ENCODE measurements at regions not wholly inside any gene's neighbourhood (a gene's known extent, or its start where the extent isn't known, plus 50 kb on each side); places are given as distances from the start of the nearest gene placed in this dataset.

- in situ Hi-C loops (cut with HindIII; ENCODE audit: low pct_unique_long_range_greater_than_20kb, low sequenced_read_pairs) (no loop called here), intact Hi-C loops (cut with micrococcal nuclease; ENCODE audit: unreplicated experiment) (no loop called here)
- no peak for DNase-seq (ENCODE audit: low read depth, low spot score)
- Histone ChIP-seq H3K4me1 (ENCODE audit: control insufficient read depth, insufficient read depth, low read length) (no peaks in the 10 kb centered on the region), H3K27ac (ENCODE audit: low read length) (no peak overlapping the region), H3K27me3 (ENCODE audit: control insufficient read depth, insufficient read depth, low read length) (no peaks in the 10 kb centered on the region), H3K9me3 (ENCODE audit: control insufficient read depth, insufficient read depth, low read depth, low read length) (no peaks in the 10 kb centered on the region), H3K36me3 (ENCODE audit: control insufficient read depth, insufficient read depth, low read length) (no peaks in the 10 kb centered on the region), H3K4me3 (ENCODE audit: low read depth in 2 of 2, low read length in 2 of 2) (no peak overlapping the region)
- ChIA-PET CTCF (no interaction called here), POLR2A (no interaction called here)
- no peak for ATAC-seq
- BruUV-seq (replicated peaks): no TSS peak
- TF ChIP-seq, protein P1, sequence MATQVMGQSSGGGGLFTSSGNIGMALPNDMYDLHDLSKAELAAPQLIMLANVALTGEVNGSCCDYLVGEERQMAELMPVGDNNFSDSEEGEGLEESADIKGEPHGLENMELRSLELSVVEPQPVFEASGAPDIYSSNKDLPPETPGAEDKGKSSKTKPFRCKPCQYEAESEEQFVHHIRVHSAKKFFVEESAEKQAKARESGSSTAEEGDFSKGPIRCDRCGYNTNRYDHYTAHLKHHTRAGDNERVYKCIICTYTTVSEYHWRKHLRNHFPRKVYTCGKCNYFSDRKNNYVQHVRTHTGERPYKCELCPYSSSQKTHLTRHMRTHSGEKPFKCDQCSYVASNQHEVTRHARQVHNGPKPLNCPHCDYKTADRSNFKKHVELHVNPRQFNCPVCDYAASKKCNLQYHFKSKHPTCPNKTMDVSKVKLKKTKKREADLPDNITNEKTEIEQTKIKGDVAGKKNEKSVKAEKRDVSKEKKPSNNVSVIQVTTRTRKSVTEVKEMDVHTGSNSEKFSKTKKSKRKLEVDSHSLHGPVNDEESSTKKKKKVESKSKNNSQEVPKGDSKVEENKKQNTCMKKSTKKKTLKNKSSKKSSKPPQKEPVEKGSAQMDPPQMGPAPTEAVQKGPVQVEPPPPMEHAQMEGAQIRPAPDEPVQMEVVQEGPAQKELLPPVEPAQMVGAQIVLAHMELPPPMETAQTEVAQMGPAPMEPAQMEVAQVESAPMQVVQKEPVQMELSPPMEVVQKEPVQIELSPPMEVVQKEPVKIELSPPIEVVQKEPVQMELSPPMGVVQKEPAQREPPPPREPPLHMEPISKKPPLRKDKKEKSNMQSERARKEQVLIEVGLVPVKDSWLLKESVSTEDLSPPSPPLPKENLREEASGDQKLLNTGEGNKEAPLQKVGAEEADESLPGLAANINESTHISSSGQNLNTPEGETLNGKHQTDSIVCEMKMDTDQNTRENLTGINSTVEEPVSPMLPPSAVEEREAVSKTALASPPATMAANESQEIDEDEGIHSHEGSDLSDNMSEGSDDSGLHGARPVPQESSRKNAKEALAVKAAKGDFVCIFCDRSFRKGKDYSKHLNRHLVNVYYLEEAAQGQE (IDR thresholded peaks at IDR 0.05; ENCODE audit: insufficient read depth in 1 of 2, low read depth in 2 of 2, low read length in 1 of 2): no peak
- TF ChIP-seq TCF7L2 (IDR thresholded peaks at IDR 0.05; ENCODE audit: low read depth, low read length) (no peak), SIN3A (IDR thresholded peaks at IDR 0.05; ENCODE audit: borderline replicate concordance, insufficient read depth, low read depth, low read length) (no peak), POLR2AphosphoS5 (IDR thresholded peaks at IDR 0.05; ENCODE audit: low read depth, low read length) (no peak), CTCF (IDR thresholded peaks at IDR 0.05) (no peak)
These were observed 200.3 kb downstream of the TLE1 start for GRCh38 chr9:81489046-81489445.

GRCh38 chr9:81480828-81481604 is 208.3 kb downstream of the TLE1 start:
- Histone ChIP-seq H3K36me3 (ENCODE audit: control insufficient read depth, insufficient read depth, low read length) (no peaks in the 10 kb centered on the region), H3K4me1 (ENCODE audit: control insufficient read depth, insufficient read depth, low read length) (no peaks in the 10 kb centered on the region), H3K27me3 (ENCODE audit: control insufficient read depth, insufficient read depth, low read length) (no peaks in the 10 kb centered on the region), H3K27ac (ENCODE audit: low read length) (no peak overlapping the region), H3K4me3 (ENCODE audit: low read depth in 2 of 2, low read length in 2 of 2) (no peak overlapping the region), H3K9me3 (ENCODE audit: control insufficient read depth, insufficient read depth, low read depth, low read length) (no peaks in the 10 kb centered on the region)
- no TSS peak for BruUV-seq (replicated peaks)
- in situ Hi-C loops (cut with HindIII; ENCODE audit: low pct_unique_long_range_greater_than_20kb, low sequenced_read_pairs): no loop called here
- TF ChIP-seq, protein P1 (IDR thresholded peaks at IDR 0.05; ENCODE audit: insufficient read depth in 1 of 2, low read depth in 2 of 2, low read length in 1 of 2): no peak
- TF ChIP-seq CTCF (IDR thresholded peaks at IDR 0.05): no peak
- no peak for TF ChIP-seq SIN3A (IDR thresholded peaks at IDR 0.05; ENCODE audit: borderline replicate concordance, insufficient read depth, low read depth, low read length)
- no peak for TF ChIP-seq TCF7L2 (IDR thresholded peaks at IDR 0.05; ENCODE audit: low read depth, low read length)
- TF ChIP-seq POLR2AphosphoS5 (IDR thresholded peaks at IDR 0.05; ENCODE audit: low read depth, low read length): no peak
- DNase-seq (ENCODE audit: low read depth, low spot score): no peak
- ATAC-seq: no peak
- intact Hi-C loops (cut with micrococcal nuclease; ENCODE audit: unreplicated experiment): no loop called here
- ChIA-PET CTCF (no interaction called here), POLR2A (no interaction called here)

Data from Panc1 (cell line).